Stimulated activated CD4-positive, alpha-beta T cell treated with anti-CD3 and anti-CD28 coated beads, Interleukin-2, amount 100 ng/mL, for 48 hours (primary cell): ENCODE measurements at regions not wholly inside any gene's neighbourhood (a gene's known extent, or its start where the extent isn't known, plus 50 kb on each side); places are given as distances from the start of the nearest gene placed in this dataset.
"Not testable (repeated sequence)": the region's sequence is repeated elsewhere in the genome, so short reads cannot be mapped to it uniquely, and the experiment has no call there.

ENCODE experiments used
- DNase-seq, 2 donors: peaks; one replicate each; pipeline ENCODE4 v3.0.0-alpha.2; 2020

GRCh38 chr11:82194521-82194920 lies 539.1 kb downstream of the FAM181B start:
- DNase-seq = no peak

GRCh38 chr11:82191695-82192094 lies 542.0 kb downstream of the FAM181B start:
- DNase-seq = no peak

GRCh38 chr11:82185925-82186324 lies 547.7 kb downstream of the FAM181B start:
- DNase-seq = no peak

- DNase-seq = no peak
Measured at GRCh38 chr11:82184966-82185365, 548.7 kb downstream of the FAM181B start.

- no peak for DNase-seq
Measured at GRCh38 chr11:82183346-82183745, 550.3 kb downstream of the FAM181B start.

- not testable (repeated sequence) for DNase-seq
Measured at GRCh38 chr11:82182697-82183096, 551.0 kb downstream of the FAM181B start.

GRCh38 chr11:82181796-82182195 lies 551.9 kb downstream of the FAM181B start:
- not testable (repeated sequence) for DNase-seq

GRCh38 chr11:82176945-82177344 lies 556.7 kb downstream of the FAM181B start:
- no peak for DNase-seq

- DNase-seq = no peak
Measured at GRCh38 chr11:82176365-82176764, 557.3 kb downstream of the FAM181B start.

GRCh38 chr11:82174610-82175009 lies 559.1 kb downstream of the FAM181B start:
- DNase-seq = no peak

GRCh38 chr11:82146789-82147188 lies 586.9 kb downstream of the FAM181B start:
- DNase-seq = no peak

GRCh38 chr11:82118946-82119345 lies 614.7 kb downstream of the FAM181B start:
- no peak for DNase-seq

GRCh38 chr11:82117362-82117761 lies 616.3 kb downstream of the FAM181B start:
- DNase-seq = no peak

- no peak for DNase-seq
Measured at GRCh38 chr11:82105331-82105998, 628.2 kb downstream of the FAM181B start.

GRCh38 chr11:82092904-82093303 lies 640.8 kb downstream of the FAM181B start:
- no peak for DNase-seq

- no peak for DNase-seq
Measured at GRCh38 chr11:82089426-82089825, 644.2 kb downstream of the FAM181B start.

GRCh38 chr11:82085493-82085892 lies 648.2 kb downstream of the FAM181B start:
- no peak for DNase-seq

GRCh38 chr11:82082976-82083375 lies 650.7 kb downstream of the FAM181B start:
- no peak for DNase-seq

GRCh38 chr11:82080160-82080559 lies 653.5 kb downstream of the FAM181B start:
- no peak for DNase-seq

GRCh38 chr11:82076126-82076525 lies 657.5 kb downstream of the FAM181B start:
- no peak for DNase-seq

GRCh38 chr11:82059505-82059904 lies 674.2 kb downstream of the FAM181B start:
- DNase-seq = no peak

- DNase-seq = no peak
Measured at GRCh38 chr11:82056450-82056849, 677.2 kb downstream of the FAM181B start.

GRCh38 chr11:82049199-82049598 lies 684.5 kb downstream of the FAM181B start:
- no peak for DNase-seq

GRCh38 chr11:82047200-82047599 lies 686.5 kb downstream of the FAM181B start:
- no peak for DNase-seq

- no peak for DNase-seq
Measured at GRCh38 chr11:82046778-82047177, 686.9 kb downstream of the FAM181B start.
